Neural progenitor cell (in vitro differentiated cells): ENCODE measurements at regions not wholly inside any gene's neighbourhood (a gene's known extent, or its start where the extent isn't known, plus 50 kb on each side); places are given as distances from the start of the nearest gene placed in this dataset.

Experiments used
- DNase-seq: peaks from one replicate; pipeline ENCODE4 v3.0.0-alpha.2; 2016; ENCODE audit warnings: low spot score
- H2AFZ ChIP-seq: fragments of 200-600 bp; sonication (generic); replicated peaks from 2 replicates; pipeline ENCODE4 v1.6.1; 2016; ENCODE audit warnings: antibody characterized with exemption
- H3F3A ChIP-seq: fragments of 200-600 bp; sonication (generic); 2 replicates; pipeline ENCODE4 v1.6.1; 2016; ENCODE audit warnings: antibody characterized with exemption, low read depth
- H3K27ac ChIP-seq: fragments of 200-600 bp; sonication (generic); 2 replicates; pipeline ENCODE4 v1.5.1; 2016; ENCODE audit warnings: mild to moderate bottlenecking
- H3K27me3 ChIP-seq: fragments of 200-600 bp; sonication (generic); 2 replicates; pipeline ENCODE4 v1.6.1; 2016; ENCODE audit warnings: mild to moderate bottlenecking, moderate library complexity
- H3K36me3 ChIP-seq: fragments of 200-600 bp; sonication (generic); 2 replicates; pipeline ENCODE4 v1.5.1; 2016
- H3K4me1 ChIP-seq: fragments of 200-600 bp; sonication (generic); 2 replicates; pipeline ENCODE4 v1.6.1; 2016; ENCODE audit warnings: mixed run types
- H3K4me2 ChIP-seq: fragments of 200-600 bp; sonication (generic); 2 replicates; pipeline ENCODE4 v1.6.1; 2016
- H3K4me3 ChIP-seq: fragments of 200-600 bp; sonication (generic); 2 replicates; pipeline ENCODE4 v1.5.1; 2016
- H3K79me2 ChIP-seq: fragments of 200-600 bp; sonication (generic); 2 replicates; pipeline ENCODE4 v1.6.1; 2016; ENCODE audit warnings: low read depth
- H3K9ac ChIP-seq: fragments of 200-600 bp; sonication (generic); 2 replicates; pipeline ENCODE4 v1.6.1; 2016
- H3K9me3 ChIP-seq: fragments of 200-600 bp; sonication (generic); 2 replicates; pipeline ENCODE4 v1.5.1; 2016; ENCODE audit warnings: low read depth
- H4K20me1 ChIP-seq: fragments of 200-600 bp; sonication (generic); 2 replicates; pipeline ENCODE4 v1.6.1; 2016; ENCODE audit warnings: low read depth
- H3K27ac Mint-ChIP-seq: 3 replicates; pipeline ENCODE4 v1.8.0; 2021; ENCODE audit warnings: mixed read lengths
- H3K27me3 Mint-ChIP-seq: 2 replicates; pipeline ENCODE4 v1.8.0; 2022; ENCODE audit warnings: low read depth, mild to moderate bottlenecking, inconsistent platforms, moderate library complexity, mixed read lengths; ENCODE audit not compliant: insufficient read depth
- H3K36me3 Mint-ChIP-seq: 3 replicates; pipeline ENCODE4 v1.8.0; 2021; ENCODE audit warnings: mixed read lengths
- H3K4me1 Mint-ChIP-seq: 3 replicates; pipeline ENCODE4 v1.8.0; 2021; ENCODE audit warnings: mixed read lengths
- H3K4me3 Mint-ChIP-seq: 3 replicates; pipeline ENCODE4 v1.8.0; 2021; ENCODE audit warnings: mild to moderate bottlenecking, moderate library complexity, mixed read lengths
- H3K9me3 Mint-ChIP-seq: 3 replicates; pipeline ENCODE4 v1.8.0; 2020; ENCODE audit warnings: mixed read lengths
- EZH2 ChIP-seq: fragments of 200-600 bp; sonication (generic); IDR thresholded peaks from 2 replicates; pipeline ENCODE4 v1.6.1; 2017; ENCODE audit warnings: antibody characterized with exemption, mild to moderate bottlenecking, moderate library complexity
- EZH2phosphoT487 ChIP-seq: fragments of 200-600 bp; sonication (generic); IDR thresholded peaks from 2 replicates; pipeline ENCODE4 v1.6.1; 2017; ENCODE audit warnings: antibody characterized with exemption
- TF ChIP-seq, protein P1 (sequence below): fragments of 200-600 bp; sonication (generic); IDR thresholded peaks from 2 replicates; pipeline ENCODE4 v1.5.1; 2017; ENCODE audit warnings: antibody characterized with exemption, mild to moderate bottlenecking

DNA sequence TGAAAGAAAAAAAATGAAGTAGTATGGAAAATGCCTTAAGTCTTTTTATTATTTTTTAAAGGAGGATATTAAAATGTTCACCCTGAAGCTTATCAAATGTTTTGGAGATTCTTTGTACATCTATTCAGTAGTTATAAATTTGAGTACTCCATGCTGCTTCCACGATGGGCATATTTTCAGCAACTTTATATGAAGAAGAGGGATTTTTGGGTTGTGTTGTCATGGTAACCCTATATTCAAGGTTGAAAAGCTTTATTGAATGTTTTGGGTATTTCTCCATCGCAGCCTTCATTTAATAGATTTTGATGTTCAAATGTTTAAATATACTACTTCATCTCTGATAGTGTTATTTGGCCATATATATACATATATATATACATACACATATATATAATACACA, 557.5 kb downstream of the CAAP1 start:
- no peaks in the 10 kb centered on the region for H3K36me3 Mint-ChIP-seq
- Histone ChIP-seq H3F3A (peaks cover 4% of the 10 kb centered on the region), H3K4me2 (no peak overlapping the region), H3K4me1 (no peaks in the 10 kb centered on the region), H3K79me2 (no peaks in the 10 kb centered on the region), H3K27ac (no peak overlapping the region), H3K27me3 (no peaks in the 10 kb centered on the region), H3K9me3 (no peaks in the 10 kb centered on the region), H3K4me3 (no peak overlapping the region), H2AFZ (no peak overlapping the region), H3K9ac (no peak overlapping the region), H4K20me1 (no peaks in the 10 kb centered on the region), H3K36me3 (no peaks in the 10 kb centered on the region)
- H3K4me1 Mint-ChIP-seq, result no peaks in the 10 kb centered on the region
- H3K27ac Mint-ChIP-seq, result no peak overlapping the region
- no peaks in the 10 kb centered on the region for H3K9me3 Mint-ChIP-seq
- H3K27me3 Mint-ChIP-seq, result no peaks in the 10 kb centered on the region
- no peak for DNase-seq
- H3K4me3 Mint-ChIP-seq, result no peak overlapping the region
- TF ChIP-seq EZH2phosphoT487 (no peak), EZH2 (no peak)
- TF ChIP-seq, protein P1, sequence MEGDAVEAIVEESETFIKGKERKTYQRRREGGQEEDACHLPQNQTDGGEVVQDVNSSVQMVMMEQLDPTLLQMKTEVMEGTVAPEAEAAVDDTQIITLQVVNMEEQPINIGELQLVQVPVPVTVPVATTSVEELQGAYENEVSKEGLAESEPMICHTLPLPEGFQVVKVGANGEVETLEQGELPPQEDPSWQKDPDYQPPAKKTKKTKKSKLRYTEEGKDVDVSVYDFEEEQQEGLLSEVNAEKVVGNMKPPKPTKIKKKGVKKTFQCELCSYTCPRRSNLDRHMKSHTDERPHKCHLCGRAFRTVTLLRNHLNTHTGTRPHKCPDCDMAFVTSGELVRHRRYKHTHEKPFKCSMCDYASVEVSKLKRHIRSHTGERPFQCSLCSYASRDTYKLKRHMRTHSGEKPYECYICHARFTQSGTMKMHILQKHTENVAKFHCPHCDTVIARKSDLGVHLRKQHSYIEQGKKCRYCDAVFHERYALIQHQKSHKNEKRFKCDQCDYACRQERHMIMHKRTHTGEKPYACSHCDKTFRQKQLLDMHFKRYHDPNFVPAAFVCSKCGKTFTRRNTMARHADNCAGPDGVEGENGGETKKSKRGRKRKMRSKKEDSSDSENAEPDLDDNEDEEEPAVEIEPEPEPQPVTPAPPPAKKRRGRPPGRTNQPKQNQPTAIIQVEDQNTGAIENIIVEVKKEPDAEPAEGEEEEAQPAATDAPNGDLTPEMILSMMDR, result no peak

DNA sequence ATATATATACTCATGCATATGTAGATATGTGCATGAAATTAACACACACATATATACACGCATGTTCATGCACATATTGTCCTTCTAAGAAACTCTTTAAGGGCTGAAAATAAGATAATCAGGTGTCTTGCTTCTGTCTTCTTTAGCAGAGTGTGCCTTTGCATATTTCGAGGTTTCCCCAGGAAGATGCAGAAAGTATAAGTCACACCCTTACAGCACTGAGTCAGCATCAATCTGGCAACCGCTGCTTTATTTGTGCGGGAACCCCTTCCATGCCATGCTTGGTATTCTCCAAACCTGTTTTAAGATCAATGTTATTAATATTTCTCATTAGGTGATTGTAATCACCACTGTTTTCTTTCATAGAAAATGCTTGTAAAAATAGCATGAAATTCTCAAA, 557.9 kb downstream of the CAAP1 start:
- Mint-ChIP-seq H3K27ac (no peak overlapping the region), H3K9me3 (no peaks in the 10 kb centered on the region), H3K27me3 (no peaks in the 10 kb centered on the region), H3K4me3 (no peak overlapping the region), H3K36me3 (no peaks in the 10 kb centered on the region), H3K4me1 (no peaks in the 10 kb centered on the region)
- H2AFZ ChIP-seq, result no peak overlapping the region
- H4K20me1 ChIP-seq, result no peaks in the 10 kb centered on the region
- no peaks in the 10 kb centered on the region for H3K36me3 ChIP-seq
- no peaks in the 10 kb centered on the region for H3K27me3 ChIP-seq
- no peak for DNase-seq
- H3K27ac ChIP-seq, result no peak overlapping the region
- no peak overlapping the region for H3K4me3 ChIP-seq
- H3K79me2 ChIP-seq, result no peaks in the 10 kb centered on the region
- H3K9ac ChIP-seq, result no peak overlapping the region
- H3F3A ChIP-seq, result peaks cover 4% of the 10 kb centered on the region
- H3K4me1 ChIP-seq, result no peaks in the 10 kb centered on the region
- no peak overlapping the region for H3K4me2 ChIP-seq
- no peaks in the 10 kb centered on the region for H3K9me3 ChIP-seq
- TF ChIP-seq EZH2phosphoT487, result no peak
- TF ChIP-seq, protein P1, result no peak
- no peak for TF ChIP-seq EZH2

DNA sequence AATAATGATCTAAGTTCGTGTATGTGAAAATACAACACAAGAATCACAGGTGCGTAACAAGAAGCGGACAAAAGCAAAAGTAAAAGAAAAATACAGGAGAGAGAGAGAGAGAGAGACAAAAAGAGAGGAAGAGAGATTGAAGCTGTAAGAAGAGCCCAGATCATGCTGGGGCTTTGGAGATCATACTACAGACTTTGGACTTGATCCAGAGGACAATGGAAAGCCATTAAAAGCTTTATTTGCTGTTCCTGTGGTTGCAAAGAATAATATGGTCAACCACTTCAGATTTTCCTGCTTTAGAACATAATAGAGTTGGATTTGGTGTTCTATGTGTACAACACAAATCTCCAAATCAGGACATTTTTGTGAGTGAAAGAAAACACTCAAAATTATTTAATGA, 561.4 kb downstream of the CAAP1 start:
- Mint-ChIP-seq H3K27me3 (no peaks in the 10 kb centered on the region), H3K4me3 (no peak overlapping the region), H3K4me1 (no peaks in the 10 kb centered on the region), H3K9me3 (no peaks in the 10 kb centered on the region), H3K27ac (no peak overlapping the region), H3K36me3 (no peaks in the 10 kb centered on the region)
- no peak overlapping the region for H3K4me2 ChIP-seq
- no peaks in the 10 kb centered on the region for H3K4me1 ChIP-seq
- no peak for DNase-seq
- no peak overlapping the region for H3K27ac ChIP-seq
- no peaks in the 10 kb centered on the region for H3K79me2 ChIP-seq
- H3K9me3 ChIP-seq, result no peaks in the 10 kb centered on the region
- no peaks in the 10 kb centered on the region for H4K20me1 ChIP-seq
- TF ChIP-seq EZH2phosphoT487, result no peak
- TF ChIP-seq, protein P1, result no peak
- no peak overlapping the region for H3K9ac ChIP-seq
- peaks cover 4% of the 10 kb centered on the region for H3F3A ChIP-seq
- H3K36me3 ChIP-seq, result no peaks in the 10 kb centered on the region
- H3K4me3 ChIP-seq, result no peak overlapping the region
- H3K27me3 ChIP-seq, result no peaks in the 10 kb centered on the region
- no peak overlapping the region for H2AFZ ChIP-seq

DNA sequence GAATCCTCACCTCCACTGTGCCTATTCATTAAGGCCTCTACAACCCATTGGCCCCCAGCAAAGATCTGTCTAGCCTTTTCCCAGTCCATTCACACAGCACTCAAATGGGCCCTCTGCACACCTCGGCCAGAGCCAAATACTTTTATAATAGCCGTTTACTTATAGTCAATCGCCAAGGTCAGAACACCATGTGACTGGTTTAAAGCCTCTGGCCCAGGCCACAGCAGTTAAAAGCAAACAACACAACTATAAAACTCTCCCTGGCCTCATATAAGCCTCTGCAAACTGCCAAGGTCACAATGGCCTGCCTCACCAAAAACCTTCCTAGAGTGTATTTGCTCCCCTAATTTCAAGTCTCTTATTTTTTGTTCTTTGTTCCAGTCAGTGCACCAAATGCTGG, 562.6 kb downstream of the CAAP1 start:
- Histone ChIP-seq H3K4me3 (no peak overlapping the region), H3K27ac (no peak overlapping the region), H3K4me1 (no peaks in the 10 kb centered on the region), H2AFZ (no peak overlapping the region), H3K9ac (no peak overlapping the region), H3K36me3 (no peaks in the 10 kb centered on the region), H3K4me2 (no peak overlapping the region), H3K9me3 (no peaks in the 10 kb centered on the region), H3K27me3 (no peaks in the 10 kb centered on the region), H3F3A (peaks cover 4% of the 10 kb centered on the region), H3K79me2 (no peaks in the 10 kb centered on the region), H4K20me1 (no peaks in the 10 kb centered on the region)
- Mint-ChIP-seq H3K27ac (no peak overlapping the region), H3K9me3 (no peaks in the 10 kb centered on the region), H3K4me1 (no peaks in the 10 kb centered on the region), H3K36me3 (no peaks in the 10 kb centered on the region), H3K4me3 (no peak overlapping the region), H3K27me3 (no peaks in the 10 kb centered on the region)
- DNase-seq, result no peak
- TF ChIP-seq EZH2, result no peak
